IMR-90 (cell line): ENCODE measurements at regions not wholly inside any gene's neighbourhood (a gene's known extent, or its start where the extent isn't known, plus 50 kb on each side); places are given as distances from the start of the nearest gene placed in this dataset.

Source experiments
- ATAC-seq: fragments of 200-7000 bp; cut with Tn5 transposase; 2 replicates; pipeline ENCODE4 v1.9.1; 2020; ENCODE audit warnings: low read depth, mild to moderate bottlenecking, moderate library complexity
- BruUV-seq: library from RNA; stranded (reverse); fragments of 400-500 nt; replicated peaks from 2 replicates; lab custom pipeline; 2021; lab: Mats Ljungman, UMichigan
- CTCF ChIA-PET: fragments of 300-600 bp; formaldehyde crosslinking; extraction: SDS; loops from one replicate; lab custom pipeline; 2021; ENCODE audit warnings: antibody characterized with exemption; lab: Yijun Ruan, JAX
- POLR2A ChIA-PET: fragments of 300-600 bp; sonication (Branson Sonifier 250); formaldehyde crosslinking; loops from one replicate; lab custom pipeline; 2022; ENCODE audit warnings: antibody characterized with exemption; ENCODE audit not compliant: unreplicated experiment; lab: Charles Lee
- DNase-seq: peaks from one replicate; pipeline ENCODE4 v3.0.0; 2013
- H2AFZ ChIP-seq: replicated peaks from 2 replicates; pipeline ENCODE3; 2013; ENCODE audit warnings: low read length, mild to moderate bottlenecking; ENCODE audit not compliant: poor library complexity
- H2AK5ac ChIP-seq: 2 replicates; pipeline ENCODE4 v1.6.1; 2013; ENCODE audit warnings: low read depth, low read length, inconsistent platforms
- H2AK9ac ChIP-seq: replicated peaks from 2 replicates; pipeline ENCODE3; 2013; ENCODE audit warnings: mild to moderate bottlenecking, low read depth, low read length, moderate library complexity; ENCODE audit not compliant: poor library complexity
- H2BK120ac ChIP-seq: 2 replicates; pipeline ENCODE4 v1.6.1; 2013; ENCODE audit warnings: low read depth, low read length, inconsistent platforms
- H2BK15ac ChIP-seq: 3 replicates; pipeline ENCODE4 v1.6.1; 2013; ENCODE audit warnings: low read depth, low read length, inconsistent platforms
- H2BK20ac ChIP-seq: 2 replicates; pipeline ENCODE4 v1.6.1; 2013; ENCODE audit warnings: low read depth, mild to moderate bottlenecking, inconsistent platforms, low read length, moderate library complexity
- H2BK5ac ChIP-seq: 2 replicates; pipeline ENCODE4 v1.6.1; 2013; ENCODE audit warnings: mild to moderate bottlenecking, low read depth, low read length, inconsistent platforms; ENCODE audit not compliant: poor library complexity, severe bottlenecking
- H3K14ac ChIP-seq: replicated peaks from 2 replicates; pipeline ENCODE4 v1.6.1; 2013; ENCODE audit warnings: low read depth, low read length, inconsistent platforms
- H3K18ac ChIP-seq: 2 replicates; pipeline ENCODE4 v1.6.1; 2013; ENCODE audit warnings: low read depth, low read length, control low read depth
- H3K23ac ChIP-seq: 2 replicates; pipeline ENCODE4 v1.6.1; 2013; ENCODE audit warnings: low read depth, low read length, inconsistent platforms
- H3K27ac ChIP-seq: 2 replicates; pipeline ENCODE4 v1.5.1; 2013; ENCODE audit warnings: mild to moderate bottlenecking, control low read depth, low read length; ENCODE audit not compliant: insufficient read depth
- H3K27me3 ChIP-seq: 2 replicates; pipeline ENCODE4 v1.6.1; 2013; ENCODE audit warnings: low read length; ENCODE audit not compliant: control insufficient read depth, insufficient read depth
- H3K36me3 ChIP-seq: 2 replicates; pipeline ENCODE4 v1.6.1; 2013; ENCODE audit warnings: low read length, mixed read lengths; ENCODE audit not compliant: control insufficient read depth, insufficient read depth
- H3K4ac ChIP-seq: 2 replicates; pipeline ENCODE4 v1.6.1; 2013; ENCODE audit warnings: low read depth, low read length, inconsistent platforms
- H3K4me1 ChIP-seq: 2 replicates; pipeline ENCODE4 v1.6.1; 2013; ENCODE audit warnings: low read length, mixed read lengths; ENCODE audit not compliant: control insufficient read depth, insufficient read depth
- H3K4me2 ChIP-seq: 2 replicates; pipeline ENCODE4 v1.6.1; 2013; ENCODE audit warnings: low read depth, mild to moderate bottlenecking, control low read depth, low read length, moderate library complexity
- H3K4me3 ChIP-seq: 2 replicates; pipeline ENCODE4 v1.5.1; 2013; ENCODE audit warnings: low read depth, mild to moderate bottlenecking, control low read depth, low read length, moderate library complexity; ENCODE audit not compliant: insufficient read depth
- H3K56ac ChIP-seq: 2 replicates; pipeline ENCODE4 v1.6.1; 2013; ENCODE audit warnings: low read length, inconsistent platforms; ENCODE audit not compliant: insufficient read depth; ENCODE audit errors: extremely low read depth
- H3K79me1 ChIP-seq, 2 experiments: 2 replicates each; pipeline ENCODE4 v1.6.1; 2013; ENCODE audit warnings: low read length in 2 of 2, inconsistent platforms in 1 of 2, low read depth in 1 of 2
- H3K9ac ChIP-seq: 2 replicates; pipeline ENCODE4 v1.6.1; 2013; ENCODE audit warnings: low read depth, low read length, control low read depth
- H3K9me1 ChIP-seq: 2 replicates; pipeline ENCODE4 v1.6.1; 2013; ENCODE audit warnings: low read length, inconsistent platforms; ENCODE audit not compliant: insufficient read depth
- H3K9me3 ChIP-seq: 2 replicates; pipeline ENCODE4 v1.6.1; 2013; ENCODE audit warnings: low read length; ENCODE audit not compliant: control insufficient read depth, insufficient read depth
- H4K20me1 ChIP-seq: 2 replicates; pipeline ENCODE4 v1.6.1; 2013; ENCODE audit warnings: low read length, inconsistent platforms; ENCODE audit not compliant: insufficient read depth
- H4K5ac ChIP-seq: 2 replicates; pipeline ENCODE4 v1.6.1; 2013; ENCODE audit warnings: mild to moderate bottlenecking, low read depth, low read length, control low read depth
- H4K8ac ChIP-seq, 2 experiments: 2 replicates each; pipeline ENCODE4 v1.6.1; 2013; ENCODE audit warnings: low read depth in 2 of 2, low read length in 2 of 2, control low read depth in 1 of 2, inconsistent platforms in 1 of 2
- H4K91ac ChIP-seq: 2 replicates; pipeline ENCODE4 v1.6.1; 2013; ENCODE audit warnings: low read depth, low read length, inconsistent platforms; ENCODE audit not compliant: insufficient read depth
- BHLHE40 ChIP-seq: fragments of 150-350 bp; IDR thresholded peaks from 2 replicates; pipeline ENCODE4 v1.6.1; 2016; ENCODE audit warnings: mild to moderate bottlenecking, low read depth, low read length
- CEBPB ChIP-seq: IDR thresholded peaks from 2 replicates; pipeline ENCODE4 v1.6.1; 2012; ENCODE audit warnings: low read depth, low read length, improper control_type of control experiment
- CHD1 ChIP-seq: IDR thresholded peaks from 2 replicates; pipeline ENCODE4 v1.6.1; 2012; ENCODE audit warnings: low read depth, low read length, improper control_type of control experiment
- CTCF ChIP-seq: conservative IDR thresholded peaks from 2 replicates; pipeline ENCODE4 v1.5.1; 2012; ENCODE audit warnings: mild to moderate bottlenecking, low read depth, low read length, improper control_type of control experiment
- FOS ChIP-seq: fragments of 150-350 bp; IDR thresholded peaks from 2 replicates; pipeline ENCODE4 v1.6.1; 2016; ENCODE audit warnings: low read depth, low read length
- MAFK ChIP-seq: IDR thresholded peaks from 2 replicates; pipeline ENCODE4 v1.6.1; 2012; ENCODE audit warnings: low read depth, low read length, improper control_type of control experiment
- MAZ ChIP-seq: IDR thresholded peaks from 2 replicates; pipeline ENCODE4 v1.6.1; 2012; ENCODE audit warnings: low read depth, mild to moderate bottlenecking, low read length, improper control_type of control experiment, moderate library complexity, borderline replicate concordance
- MXI1 ChIP-seq: IDR thresholded peaks from 2 replicates; pipeline ENCODE4 v1.6.1; 2012; ENCODE audit warnings: low read depth, mild to moderate bottlenecking, low read length, moderate library complexity, borderline replicate concordance
- NFE2L2 ChIP-seq: fragments of 150-350 bp; IDR thresholded peaks from 2 replicates; pipeline ENCODE4 v1.6.1; 2016; ENCODE audit warnings: low read depth, mild to moderate bottlenecking, low read length
- POLR2A ChIP-seq: IDR thresholded peaks from 2 replicates; pipeline ENCODE4 v1.6.1; 2012; ENCODE audit warnings: mild to moderate bottlenecking, low read depth, low read length
- RAD21 ChIP-seq: IDR thresholded peaks from 2 replicates; pipeline ENCODE4 v1.6.1; 2012; ENCODE audit warnings: low read length, improper control_type of control experiment
- RCOR1 ChIP-seq: IDR thresholded peaks from 2 replicates; pipeline ENCODE4 v1.6.1; 2012; ENCODE audit warnings: mild to moderate bottlenecking, low read length, improper control_type of control experiment; ENCODE audit not compliant: insufficient replicate concordance
- RFX5 ChIP-seq: IDR thresholded peaks from 2 replicates; pipeline ENCODE4 v1.8.0; 2012; ENCODE audit warnings: low read depth, mild to moderate bottlenecking, low read length, moderate library complexity
- SMC3 ChIP-seq: fragments of 150-350 bp; IDR thresholded peaks from 2 replicates; pipeline ENCODE4 v1.6.1; 2016; ENCODE audit warnings: low read depth, mild to moderate bottlenecking, antibody characterized with exemption, low read length, moderate library complexity
- WGBS, 2 experiments: methylation state at CpG; one replicate each; pipeline versions ENCODE4 v1.1.5 to v1.1.7; 2013; ENCODE audit warnings: missing lambda C conversion rate in 2 of 2; ENCODE audit not compliant: insufficient read length in 1 of 2; ENCODE audit errors: extremely low coverage in 2 of 2; 5-methylcytosine and 5-hydroxymethylcytosine counted together
- dilution Hi-C: fragments of 300-500 bp; cut with HindIII; formaldehyde crosslinking; loops from one replicate; pipeline ENCODE4 v1.14.3; 2018; ENCODE audit warnings: low sequenced_read_pairs; ENCODE audit not compliant: unreplicated experiment
- in situ Hi-C: fragments of 300-500 bp; cut with MboI; formaldehyde crosslinking; loops from 3 replicates; pipeline ENCODE4 v1.14.3; 2019; ENCODE audit warnings: low sequenced_read_pairs, inconsistent platforms, mixed read lengths
- intact Hi-C: fragments of 100-400 bp; cut with micrococcal nuclease; formaldehyde crosslinking; loops from 2 replicates; pipeline ENCODE4 v1.10.0; 2022
- TF ChIP-seq, protein P1 (sequence below): fragments of 150-350 bp; IDR thresholded peaks from 2 replicates; pipeline ENCODE4 v1.6.1; 2017; ENCODE audit warnings: mild to moderate bottlenecking, antibody characterized with exemption, low read length, low read depth
- TF ChIP-seq, protein P2 (sequence below): fragments of 150-350 bp; IDR thresholded peaks from 2 replicates; pipeline ENCODE4 v1.6.1; 2016; ENCODE audit warnings: low read depth, mild to moderate bottlenecking, low read length, moderate library complexity, borderline replicate concordance

DNA sequence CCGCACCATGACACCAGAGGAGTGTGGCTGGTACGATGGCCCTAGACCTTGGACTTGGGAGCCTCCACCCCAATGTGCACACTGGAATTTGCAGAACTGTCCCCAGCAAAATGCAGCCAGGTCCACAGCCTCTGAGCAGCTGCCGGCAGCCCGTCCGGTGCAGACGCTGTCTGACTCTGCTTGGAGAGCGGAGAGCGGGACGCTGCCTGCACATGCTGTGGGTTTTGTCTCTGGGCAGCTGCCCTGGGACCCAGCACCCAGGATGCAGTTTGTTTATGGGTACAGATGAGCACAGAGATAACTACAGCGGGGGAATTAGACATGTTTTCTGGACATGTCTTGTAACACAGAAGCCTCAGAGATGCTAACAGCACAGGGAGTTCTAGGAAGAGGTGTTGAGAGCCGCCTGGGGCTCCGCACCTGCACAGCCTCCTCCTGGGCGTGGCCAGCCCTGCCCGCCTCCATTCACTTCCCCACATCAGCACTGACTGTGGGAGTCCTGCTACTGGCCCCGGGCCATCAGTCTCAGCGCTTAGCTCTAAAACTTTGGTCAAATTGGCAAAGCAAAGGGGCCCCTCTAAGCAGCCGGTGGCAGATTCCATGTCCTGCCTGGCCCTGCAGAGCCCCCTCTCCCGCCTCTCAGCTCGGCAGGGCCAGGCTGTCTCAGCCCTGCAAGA lies 159.6 kb downstream of the IRX2 start:
- no peak for DNase-seq
- H3K9me3 ChIP-seq, result peaks cover 26% of the 10 kb centered on the region
- POLR2A ChIA-PET, result no interaction called here

More for the DNA sequence above, 159.6 kb downstream of the IRX2 start:
- H3K4me3 ChIP-seq, result no peak overlapping the region
- in situ Hi-C loops (no loop called here), dilution Hi-C loops (no loop called here), intact Hi-C loops (no loop called here)
- no peak overlapping the region for H2BK5ac ChIP-seq
- H4K91ac ChIP-seq, result no peak overlapping the region
- no peak overlapping the region for H3K18ac ChIP-seq
- CTCF ChIA-PET, result no interaction called here
- no peak for ATAC-seq
- H3K14ac ChIP-seq, result no peak overlapping the region
- H3K56ac ChIP-seq, result no peak overlapping the region
- no TSS peak for BruUV-seq
- no peak overlapping the region for H3K4me2 ChIP-seq
- no peak overlapping the region for H2AK5ac ChIP-seq
- no peak overlapping the region for H3K23ac ChIP-seq
- no peak overlapping the region for H3K27ac ChIP-seq
- no peak overlapping the region for H4K5ac ChIP-seq
- H2BK20ac ChIP-seq, result no peak overlapping the region
- no peak for TF ChIP-seq MAZ
- TF ChIP-seq, protein P1, sequence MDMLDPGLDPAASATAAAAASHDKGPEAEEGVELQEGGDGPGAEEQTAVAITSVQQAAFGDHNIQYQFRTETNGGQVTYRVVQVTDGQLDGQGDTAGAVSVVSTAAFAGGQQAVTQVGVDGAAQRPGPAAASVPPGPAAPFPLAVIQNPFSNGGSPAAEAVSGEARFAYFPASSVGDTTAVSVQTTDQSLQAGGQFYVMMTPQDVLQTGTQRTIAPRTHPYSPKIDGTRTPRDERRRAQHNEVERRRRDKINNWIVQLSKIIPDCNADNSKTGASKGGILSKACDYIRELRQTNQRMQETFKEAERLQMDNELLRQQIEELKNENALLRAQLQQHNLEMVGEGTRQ, result no peak
- TF ChIP-seq MAFK, result no peak
- no peak for TF ChIP-seq RCOR1
- no peak for TF ChIP-seq FOS
- TF ChIP-seq POLR2A, result no peak
- TF ChIP-seq BHLHE40, result no peak
- TF ChIP-seq, protein P2, sequence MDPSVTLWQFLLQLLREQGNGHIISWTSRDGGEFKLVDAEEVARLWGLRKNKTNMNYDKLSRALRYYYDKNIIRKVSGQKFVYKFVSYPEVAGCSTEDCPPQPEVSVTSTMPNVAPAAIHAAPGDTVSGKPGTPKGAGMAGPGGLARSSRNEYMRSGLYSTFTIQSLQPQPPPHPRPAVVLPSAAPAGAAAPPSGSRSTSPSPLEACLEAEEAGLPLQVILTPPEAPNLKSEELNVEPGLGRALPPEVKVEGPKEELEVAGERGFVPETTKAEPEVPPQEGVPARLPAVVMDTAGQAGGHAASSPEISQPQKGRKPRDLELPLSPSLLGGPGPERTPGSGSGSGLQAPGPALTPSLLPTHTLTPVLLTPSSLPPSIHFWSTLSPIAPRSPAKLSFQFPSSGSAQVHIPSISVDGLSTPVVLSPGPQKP, result no peak
- no peak for TF ChIP-seq MXI1
- no peak for TF ChIP-seq CTCF
- TF ChIP-seq NFE2L2, result no peak
- no peak for TF ChIP-seq RAD21
- no peak for TF ChIP-seq SMC3
- TF ChIP-seq RFX5, result no peak
- TF ChIP-seq CEBPB, result no peak
- TF ChIP-seq CHD1, result no peak
- no peaks in the 10 kb centered on the region for H3K4me1 ChIP-seq
- no peaks in the 10 kb centered on the region for H3K79me1 ChIP-seq
- H2AK9ac ChIP-seq, result no peak overlapping the region
- no peaks in the 10 kb centered on the region for H3K9me1 ChIP-seq
- H4K8ac ChIP-seq, result no peak overlapping the region
- 64% methylated on average over 4 of the region's 19 CpGs; no CpG with 5 or more reads in 1 of the 2 experiments for WGBS, 2 experiments
- no peak overlapping the region for H2BK15ac ChIP-seq
- no peaks in the 10 kb centered on the region for H3K36me3 ChIP-seq
- H2AFZ ChIP-seq, result no peak overlapping the region
- no peak overlapping the region for H3K4ac ChIP-seq
- no peak overlapping the region for H2BK120ac ChIP-seq
- H3K27me3 ChIP-seq, result no peaks in the 10 kb centered on the region
- H4K20me1 ChIP-seq, result no peaks in the 10 kb centered on the region
- H3K9ac ChIP-seq, result no peak overlapping the region
